Astrocyte (in vitro differentiated cells and primary cell): ENCODE measurements at regions not wholly inside any gene's neighbourhood (a gene's known extent, or its start where the extent isn't known, plus 50 kb on each side); places are given as distances from the start of the nearest gene placed in this dataset.
"Not testable (repeated sequence)": the region's sequence is repeated elsewhere in the genome, so short reads cannot be mapped to it uniquely, and the experiment has no call there.

ENCODE experiments used
- DNase-seq: peaks from one replicate; pipeline ENCODE4 v3.0.0-alpha.2; 2010; ENCODE audit warnings: low read depth
- FAIRE-seq: peaks from 2 replicates; lab custom pipeline; 2011; peaks lifted over from hg19 to GRCh38; lab: Jason Lieb, UNC
- H2AFZ ChIP-seq: 2 replicates; pipeline ENCODE4 v1.6.0; 2012; ENCODE audit warnings: low read depth, low read length, inconsistent platforms
- H3K27ac ChIP-seq: 2 replicates; pipeline ENCODE4 v1.5.1; 2011; ENCODE audit warnings: low read depth, low read length, inconsistent platforms
- H3K27me3 ChIP-seq: 2 replicates; pipeline ENCODE4 v1.6.0; 2011; ENCODE audit warnings: low read length, inconsistent platforms; ENCODE audit not compliant: insufficient read depth
- H3K36me3 ChIP-seq: 2 replicates; pipeline ENCODE4 v1.5.1; 2011; ENCODE audit warnings: low read length, inconsistent platforms; ENCODE audit not compliant: insufficient read depth
- H3K4me1 ChIP-seq: 2 replicates; pipeline ENCODE4 v1.5.1; 2011; ENCODE audit warnings: low read length, inconsistent platforms; ENCODE audit not compliant: insufficient read depth
- H3K4me2 ChIP-seq: 2 replicates; pipeline ENCODE4 v1.6.0; 2012; ENCODE audit warnings: low read length, inconsistent platforms
- H3K4me3 ChIP-seq: 2 replicates; pipeline ENCODE4 v1.5.1; 2011; ENCODE audit warnings: low read depth, mild to moderate bottlenecking, low read length, inconsistent platforms; ENCODE audit not compliant: insufficient read depth
- H3K79me2 ChIP-seq: 2 replicates; pipeline ENCODE4 v1.6.0; 2012; ENCODE audit warnings: mild to moderate bottlenecking, low read length, inconsistent platforms; ENCODE audit not compliant: insufficient read depth
- H3K9ac ChIP-seq: 2 replicates; pipeline ENCODE4 v1.6.0; 2012; ENCODE audit warnings: mild to moderate bottlenecking, low read length, inconsistent platforms
- H3K9me3 ChIP-seq: 2 replicates; pipeline ENCODE4 v1.5.1; 2012; ENCODE audit warnings: low read depth, mild to moderate bottlenecking, low read length, inconsistent platforms; ENCODE audit not compliant: insufficient read depth
- H4K20me1 ChIP-seq: 2 replicates; pipeline ENCODE4 v1.6.0; 2012; ENCODE audit warnings: low read length, inconsistent platforms; ENCODE audit not compliant: insufficient read depth
- H3K27ac Mint-ChIP-seq: one replicate; pipeline ENCODE4 v1.8.0; 2021; ENCODE audit warnings: mild to moderate bottlenecking, mixed read lengths; ENCODE audit not compliant: unreplicated experiment
- H3K27me3 Mint-ChIP-seq: one replicate; pipeline ENCODE4 v1.8.0; 2021; ENCODE audit warnings: low read depth, mixed read lengths; ENCODE audit not compliant: unreplicated experiment
- H3K36me3 Mint-ChIP-seq: one replicate; pipeline ENCODE4 v1.8.0; 2021; ENCODE audit warnings: low read depth, mixed read lengths; ENCODE audit not compliant: unreplicated experiment
- H3K4me1 Mint-ChIP-seq: one replicate; pipeline ENCODE4 v1.8.0; 2021; ENCODE audit warnings: low read depth, mixed read lengths; ENCODE audit not compliant: unreplicated experiment
- H3K4me3 Mint-ChIP-seq: one replicate; pipeline ENCODE4 v1.8.0; 2021; ENCODE audit warnings: mild to moderate bottlenecking, moderate library complexity, mixed read lengths; ENCODE audit not compliant: unreplicated experiment
- H3K9me3 Mint-ChIP-seq: one replicate; pipeline ENCODE4 v1.8.0; 2021; ENCODE audit warnings: mild to moderate bottlenecking, mixed read lengths; ENCODE audit not compliant: unreplicated experiment
- CTCF ChIP-seq: IDR thresholded peaks from 2 replicates; pipeline ENCODE4 v1.5.1; 2011; ENCODE audit warnings: low read depth, mild to moderate bottlenecking, inconsistent platforms, low read length, moderate library complexity; ENCODE audit not compliant: insufficient read depth
- EZH2 ChIP-seq: IDR thresholded peaks from 2 replicates; pipeline ENCODE4 v1.6.1; 2012; ENCODE audit warnings: mild to moderate bottlenecking, low read length, inconsistent platforms; ENCODE audit not compliant: insufficient read depth

DNA sequence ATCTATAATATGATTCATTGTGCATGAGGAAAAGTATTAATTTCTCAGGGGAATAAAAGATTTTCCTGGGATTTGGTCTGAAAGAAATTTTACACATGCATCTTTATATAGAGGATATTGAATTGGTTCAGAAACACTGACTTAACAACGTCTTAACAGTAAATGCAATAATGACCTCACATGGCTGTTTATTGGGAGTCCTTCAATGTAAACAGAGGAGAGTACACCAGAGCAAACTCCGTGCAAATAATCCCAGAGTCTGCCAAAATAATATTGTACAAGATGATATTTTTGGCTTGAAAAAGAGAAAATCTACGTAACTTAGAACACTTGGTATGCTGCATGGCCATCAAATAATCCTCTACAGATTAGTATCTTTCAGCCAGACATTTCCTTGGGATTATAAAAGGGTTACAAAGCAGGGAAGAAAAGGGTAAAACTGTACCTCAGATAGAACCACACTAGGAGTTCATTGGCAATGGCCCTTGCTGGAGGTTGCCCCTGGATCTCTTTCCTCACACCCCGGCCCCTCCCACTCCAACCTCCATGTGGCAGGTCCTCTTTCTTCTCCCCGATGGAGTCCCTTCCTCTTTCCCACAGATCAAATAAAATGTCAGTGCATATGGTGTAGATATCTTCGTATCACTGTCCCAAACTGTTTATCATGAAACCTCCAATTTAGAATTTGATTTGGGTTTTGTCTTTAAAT lies 196.4 kb downstream of the EVX1 start:
- Histone ChIP-seq H2AFZ (no peak overlapping the region), H3K27ac (no peak overlapping the region), H3K4me3 (no peak overlapping the region), H3K4me1 (no peaks in the 10 kb centered on the region), H3K79me2 (no peaks in the 10 kb centered on the region), H3K9ac (no peak overlapping the region), H3K27me3 (no peaks in the 10 kb centered on the region), H3K4me2 (no peak overlapping the region), H3K9me3 (no peaks in the 10 kb centered on the region), H4K20me1 (no peaks in the 10 kb centered on the region), H3K36me3 (no peaks in the 10 kb centered on the region)
- Mint-ChIP-seq H3K27me3 (peaks cover 10% of the 10 kb centered on the region), H3K36me3 (no peaks in the 10 kb centered on the region), H3K9me3 (no peaks in the 10 kb centered on the region), H3K27ac (no peak overlapping the region), H3K4me3 (no peak overlapping the region), H3K4me1 (no peaks in the 10 kb centered on the region)
- no peak for DNase-seq
- no peak for FAIRE-seq
- no peak for TF ChIP-seq CTCF
- TF ChIP-seq EZH2, result no peak

DNA sequence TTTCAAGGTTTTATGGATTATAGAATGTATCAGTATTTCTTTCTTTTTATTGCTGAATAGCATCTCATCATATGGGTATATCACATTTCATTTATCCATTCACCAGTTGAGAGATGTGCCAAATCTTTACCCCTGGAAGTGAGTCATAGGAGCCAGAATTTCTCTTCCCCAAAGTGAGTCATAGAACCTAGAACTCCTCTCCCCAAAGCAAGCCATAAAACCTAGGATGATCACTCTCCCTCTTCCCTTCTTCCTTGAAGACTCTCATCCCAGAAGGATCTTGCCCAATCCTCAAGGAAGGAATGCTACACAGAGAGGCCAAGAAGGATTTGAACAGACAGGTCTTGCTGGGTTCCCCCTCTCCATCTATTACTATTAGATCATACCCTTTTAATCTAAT lies 199.9 kb downstream of the EVX1 start:
- Histone ChIP-seq H3K27ac (no peak overlapping the region), H3K4me1 (no peaks in the 10 kb centered on the region), H2AFZ (no peak overlapping the region), H3K9me3 (no peaks in the 10 kb centered on the region), H3K79me2 (no peaks in the 10 kb centered on the region), H4K20me1 (no peaks in the 10 kb centered on the region), H3K4me3 (no peak overlapping the region), H3K4me2 (no peak overlapping the region), H3K27me3 (peaks cover 2% of the 10 kb centered on the region), H3K36me3 (no peaks in the 10 kb centered on the region), H3K9ac (no peak overlapping the region)
- Mint-ChIP-seq H3K9me3 (no peaks in the 10 kb centered on the region), H3K36me3 (no peaks in the 10 kb centered on the region), H3K4me1 (no peaks in the 10 kb centered on the region), H3K27me3 (peaks cover 2% of the 10 kb centered on the region), H3K27ac (no peak overlapping the region), H3K4me3 (no peak overlapping the region)
- FAIRE-seq, result no peak
- peak; percentile 22 for DNase-seq
- TF ChIP-seq CTCF, result no peak
- TF ChIP-seq EZH2, result no peak

GRCh38 chr7:27449046-27449445 lies 206.4 kb downstream of the EVX1 start:
- not testable (repeated sequence) for H3K4me2 ChIP-seq, H3K36me3 ChIP-seq, H3K9ac ChIP-seq, H3K27me3 ChIP-seq, FAIRE-seq, H3K9me3 ChIP-seq, H3K4me3 Mint-ChIP-seq, H3K27ac ChIP-seq, H3K79me2 ChIP-seq, DNase-seq, H3K4me1 ChIP-seq, H3K9me3 Mint-ChIP-seq, H2AFZ ChIP-seq, H3K4me3 ChIP-seq, H3K27me3 Mint-ChIP-seq, H3K36me3 Mint-ChIP-seq, H3K27ac Mint-ChIP-seq, H3K4me1 Mint-ChIP-seq, H4K20me1 ChIP-seq
